ENCODE measurements at regions not wholly inside any gene's neighbourhood (a gene's known extent, or its start where the extent isn't known, plus 50 kb on each side); places are given as distances from the start of the nearest gene placed in this dataset.
"Not testable (repeated sequence)": the region's sequence is repeated elsewhere in the genome, so short reads cannot be mapped to it uniquely, and the experiment has no call there.

DNA sequence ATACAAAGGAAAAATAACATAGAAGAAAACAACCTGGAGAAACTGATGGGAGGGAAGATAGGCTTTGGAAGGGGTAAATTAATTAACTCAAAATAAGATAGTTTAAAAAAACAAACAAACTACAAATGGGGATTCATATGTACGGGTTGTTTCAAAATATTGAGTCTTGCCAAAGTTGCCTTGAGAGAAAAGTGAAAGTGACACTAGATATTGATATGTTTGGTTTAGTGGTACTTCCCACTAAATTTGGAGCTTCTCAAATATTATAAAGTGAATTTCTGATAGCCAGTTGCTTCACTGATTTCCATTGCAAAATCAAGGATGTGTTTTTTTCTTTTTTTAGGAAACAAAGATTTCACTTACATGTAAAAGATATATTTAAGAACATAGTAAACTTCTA lies 149.5 kb upstream of the RUNX1 start:
- no peaks in the 10 kb centered on the region for H3K27me3 ChIP-seq (ENCODE audit: control insufficient read depth in 1 of 2, insufficient read depth in 2 of 2, low read length in 2 of 2)
- H3K36me3 ChIP-seq (ENCODE audit: control insufficient read depth in 2 of 2, insufficient read depth in 2 of 2, low read length in 2 of 2): no peaks in the 10 kb centered on the region
- H3K4me3 ChIP-seq (ENCODE audit: low read length in 2 of 2): no peak overlapping the region
- no peaks in the 10 kb centered on the region for H3K9me3 ChIP-seq (ENCODE audit: control insufficient read depth in 2 of 2, low read length in 2 of 2)
- H3K27ac ChIP-seq (ENCODE audit: low read length): no peak overlapping the region
- no peaks in the 10 kb centered on the region for H3K4me1 ChIP-seq (ENCODE audit: control insufficient read depth, insufficient read depth, low read length)
- no peak overlapping the region for H3K9ac ChIP-seq (ENCODE audit: low read length in 2 of 2)

GRCh38 chr21:35197992-35198431 lies 148.9 kb upstream of the RUNX1 start:
- Histone ChIP-seq H3K9me3 (ENCODE audit: control insufficient read depth in 2 of 2, low read length in 2 of 2) (no peaks in the 10 kb centered on the region), H3K27ac (ENCODE audit: low read length) (no peak overlapping the region), H3K27me3 (ENCODE audit: control insufficient read depth in 1 of 2, insufficient read depth in 2 of 2, low read length in 2 of 2) (no peaks in the 10 kb centered on the region), H3K36me3 (ENCODE audit: control insufficient read depth in 2 of 2, insufficient read depth in 2 of 2, low read length in 2 of 2) (no peaks in the 10 kb centered on the region), H3K4me3 (ENCODE audit: low read length in 2 of 2) (no peak overlapping the region), H3K9ac (ENCODE audit: low read length in 2 of 2) (no peak overlapping the region), H3K4me1 (ENCODE audit: control insufficient read depth, insufficient read depth, low read length) (no peaks in the 10 kb centered on the region)

- Histone ChIP-seq H3K27me3 (ENCODE audit: control insufficient read depth in 1 of 2, insufficient read depth in 2 of 2, low read length in 2 of 2) (no peaks in the 10 kb centered on the region), H3K27ac (ENCODE audit: low read length) (no peak overlapping the region), H3K36me3 (ENCODE audit: control insufficient read depth in 2 of 2, insufficient read depth in 2 of 2, low read length in 2 of 2) (no peaks in the 10 kb centered on the region), H3K9ac (ENCODE audit: low read length in 2 of 2) (no peak overlapping the region), H3K9me3 (ENCODE audit: control insufficient read depth in 2 of 2, low read length in 2 of 2) (no peaks in the 10 kb centered on the region), H3K4me3 (ENCODE audit: low read length in 2 of 2) (no peak overlapping the region), H3K4me1 (ENCODE audit: control insufficient read depth, insufficient read depth, low read length) (no peaks in the 10 kb centered on the region)
Observed at GRCh38 chr21:35197191-35197590, 148.1 kb upstream of the RUNX1 start.

- no peak overlapping the region for H3K27ac ChIP-seq (ENCODE audit: low read length)
- no peaks in the 10 kb centered on the region for H3K4me1 ChIP-seq (ENCODE audit: control insufficient read depth, insufficient read depth, low read length)
- no peaks in the 10 kb centered on the region for H3K9me3 ChIP-seq (ENCODE audit: control insufficient read depth in 2 of 2, low read length in 2 of 2)
- no peaks in the 10 kb centered on the region for H3K27me3 ChIP-seq (ENCODE audit: control insufficient read depth in 1 of 2, insufficient read depth in 2 of 2, low read length in 2 of 2)
- no peaks in the 10 kb centered on the region for H3K36me3 ChIP-seq (ENCODE audit: control insufficient read depth in 2 of 2, insufficient read depth in 2 of 2, low read length in 2 of 2)
- H3K9ac ChIP-seq (ENCODE audit: low read length in 2 of 2): no peak overlapping the region
- H3K4me3 ChIP-seq (ENCODE audit: low read length in 2 of 2): no peak overlapping the region
Observed at GRCh38 chr21:35196128-35196527, 147.0 kb upstream of the RUNX1 start.

DNA sequence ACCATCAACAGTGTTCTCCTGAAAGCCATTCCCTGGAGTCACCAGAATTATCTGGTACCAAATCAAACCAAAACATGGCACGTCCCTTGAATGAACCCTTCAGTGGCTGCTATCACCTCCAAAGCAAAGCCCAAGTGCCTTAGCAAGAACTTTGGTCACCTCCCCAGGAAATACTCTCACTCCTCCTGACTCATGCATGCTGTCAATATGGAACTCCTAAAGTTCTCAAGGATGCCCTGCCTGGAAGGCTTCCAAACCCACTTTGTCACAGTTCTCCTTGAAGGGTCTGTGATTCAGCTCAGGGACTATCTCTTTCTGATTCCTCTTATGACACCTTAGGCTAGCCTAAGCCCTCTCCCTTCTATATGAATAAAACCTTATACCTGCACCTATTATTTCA lies 146.1 kb upstream of the RUNX1 start:
- Histone ChIP-seq H3K36me3 (ENCODE audit: control insufficient read depth in 2 of 2, insufficient read depth in 2 of 2, low read length in 2 of 2) (no peaks in the 10 kb centered on the region), H3K9ac (ENCODE audit: low read length in 2 of 2) (no peak overlapping the region), H3K27me3 (ENCODE audit: control insufficient read depth in 1 of 2, insufficient read depth in 2 of 2, low read length in 2 of 2) (no peaks in the 10 kb centered on the region), H3K4me3 (ENCODE audit: low read length in 2 of 2) (no peak overlapping the region), H3K27ac (ENCODE audit: low read length) (no peak overlapping the region), H3K9me3 (ENCODE audit: control insufficient read depth in 2 of 2, low read length in 2 of 2) (no peaks in the 10 kb centered on the region), H3K4me1 (ENCODE audit: control insufficient read depth, insufficient read depth, low read length) (no peaks in the 10 kb centered on the region)

- no peak overlapping the region for H3K9ac ChIP-seq (ENCODE audit: low read length in 2 of 2)
- H3K9me3 ChIP-seq (ENCODE audit: control insufficient read depth in 2 of 2, low read length in 2 of 2): no peaks in the 10 kb centered on the region
- no peaks in the 10 kb centered on the region for H3K27me3 ChIP-seq (ENCODE audit: control insufficient read depth in 1 of 2, insufficient read depth in 2 of 2, low read length in 2 of 2)
- peaks cover 4% of the 10 kb centered on the region for H3K4me1 ChIP-seq (ENCODE audit: control insufficient read depth, insufficient read depth, low read length)
- H3K4me3 ChIP-seq (ENCODE audit: low read length in 2 of 2): no peak overlapping the region
- no peak overlapping the region for H3K27ac ChIP-seq (ENCODE audit: low read length)
- H3K36me3 ChIP-seq (ENCODE audit: control insufficient read depth in 2 of 2, insufficient read depth in 2 of 2, low read length in 2 of 2): no peaks in the 10 kb centered on the region
Observed at GRCh38 chr21:35191754-35192153, 142.7 kb upstream of the RUNX1 start.

- H3K4me1 ChIP-seq (ENCODE audit: control insufficient read depth, insufficient read depth, low read length): peaks cover 4% of the 10 kb centered on the region
- no peaks in the 10 kb centered on the region for H3K9me3 ChIP-seq (ENCODE audit: control insufficient read depth in 2 of 2, low read length in 2 of 2)
- no peaks in the 10 kb centered on the region for H3K36me3 ChIP-seq (ENCODE audit: control insufficient read depth in 2 of 2, insufficient read depth in 2 of 2, low read length in 2 of 2)
- no peak overlapping the region for H3K4me3 ChIP-seq (ENCODE audit: low read length in 2 of 2)
- no peak overlapping the region for H3K27ac ChIP-seq (ENCODE audit: low read length)
- no peak overlapping the region for H3K9ac ChIP-seq (ENCODE audit: low read length in 2 of 2)
- no peaks in the 10 kb centered on the region for H3K27me3 ChIP-seq (ENCODE audit: control insufficient read depth in 1 of 2, insufficient read depth in 2 of 2, low read length in 2 of 2)
Observed at GRCh38 chr21:35191128-35191527, 142.0 kb upstream of the RUNX1 start.

GRCh38 chr21:35190201-35190701 lies 141.1 kb upstream of the RUNX1 start:
- Histone ChIP-seq H3K9ac (ENCODE audit: low read length in 2 of 2) (no peak overlapping the region), H3K4me1 (ENCODE audit: control insufficient read depth, insufficient read depth, low read length) (peaks cover 4% of the 10 kb centered on the region), H3K9me3 (ENCODE audit: control insufficient read depth in 2 of 2, low read length in 2 of 2) (no peaks in the 10 kb centered on the region), H3K4me3 (ENCODE audit: low read length in 2 of 2) (no peak overlapping the region), H3K36me3 (ENCODE audit: control insufficient read depth in 2 of 2, insufficient read depth in 2 of 2, low read length in 2 of 2) (no peaks in the 10 kb centered on the region), H3K27ac (ENCODE audit: low read length) (no peak overlapping the region), H3K27me3 (ENCODE audit: control insufficient read depth in 1 of 2, insufficient read depth in 2 of 2, low read length in 2 of 2) (no peaks in the 10 kb centered on the region)

- Histone ChIP-seq H3K9ac (ENCODE audit: low read length in 2 of 2) (no peak overlapping the region), H3K36me3 (ENCODE audit: control insufficient read depth in 2 of 2, insufficient read depth in 2 of 2, low read length in 2 of 2) (no peaks in the 10 kb centered on the region), H3K9me3 (ENCODE audit: control insufficient read depth in 2 of 2, low read length in 2 of 2) (no peaks in the 10 kb centered on the region), H3K27me3 (ENCODE audit: control insufficient read depth in 1 of 2, insufficient read depth in 2 of 2, low read length in 2 of 2) (no peaks in the 10 kb centered on the region), H3K27ac (ENCODE audit: low read length) (no peak overlapping the region), H3K4me3 (ENCODE audit: low read length in 2 of 2) (no peak overlapping the region), H3K4me1 (ENCODE audit: control insufficient read depth, insufficient read depth, low read length) (peaks cover 4% of the 10 kb centered on the region)
Observed at GRCh38 chr21:35189077-35189863, 140.2 kb upstream of the RUNX1 start.

DNA sequence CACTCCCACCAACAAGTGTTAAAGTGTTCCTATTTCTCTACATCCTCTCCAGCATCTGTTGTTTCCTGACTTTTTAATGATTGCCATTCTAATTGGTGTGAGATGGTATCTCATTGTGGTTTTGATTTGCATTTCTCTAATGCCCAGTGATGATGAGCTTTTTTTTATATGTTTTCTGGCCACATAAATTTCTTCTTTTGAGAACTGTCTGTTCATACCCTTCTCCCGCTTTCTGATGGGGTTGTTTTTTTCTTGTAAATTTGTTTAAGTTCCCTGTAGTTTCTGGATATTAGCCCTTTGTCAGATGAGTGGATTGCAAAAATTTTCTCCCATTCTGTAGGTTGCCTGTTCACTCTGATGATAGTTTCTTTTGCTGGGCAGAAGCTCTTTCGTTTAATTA lies 134.3 kb upstream of the RUNX1 start:
- not testable (repeated sequence) for H3K9ac ChIP-seq (ENCODE audit: low read length in 2 of 2); H3K27ac ChIP-seq (ENCODE audit: low read length); H3K4me3 ChIP-seq (ENCODE audit: low read length in 2 of 2); H3K9me3 ChIP-seq (ENCODE audit: control insufficient read depth in 2 of 2, low read length in 2 of 2); H3K4me1 ChIP-seq (ENCODE audit: control insufficient read depth, insufficient read depth, low read length); H3K27me3 ChIP-seq (ENCODE audit: control insufficient read depth in 1 of 2, insufficient read depth in 2 of 2, low read length in 2 of 2); H3K36me3 ChIP-seq (ENCODE audit: control insufficient read depth in 2 of 2, insufficient read depth in 2 of 2, low read length in 2 of 2)

DNA sequence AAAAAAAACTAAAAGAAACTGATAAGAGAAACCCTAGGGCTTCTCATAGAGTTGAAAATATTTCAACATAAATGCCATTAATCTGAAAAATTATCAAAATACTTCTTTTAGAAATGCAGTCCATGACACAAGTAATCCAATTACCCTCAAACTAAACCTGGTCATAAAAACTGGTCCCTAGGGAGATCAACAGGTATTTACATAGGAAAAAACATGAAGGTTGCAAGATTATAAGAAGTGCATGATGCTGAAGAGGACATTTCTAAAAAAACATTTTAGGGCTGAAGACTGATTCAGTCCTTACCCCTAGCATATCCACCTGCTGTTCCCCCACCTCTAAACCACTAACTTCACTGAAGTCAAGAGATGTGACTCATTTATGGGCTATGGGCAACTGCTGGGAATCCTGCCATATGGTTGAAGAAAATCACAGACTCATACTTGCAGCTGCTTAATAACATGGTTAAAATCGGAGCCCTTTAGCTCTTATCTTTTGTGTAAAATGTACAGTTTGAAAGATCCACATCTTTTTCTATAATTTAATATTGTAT lies 131.0 kb upstream of the RUNX1 start:
- Histone ChIP-seq H3K27ac (ENCODE audit: low read length) (no peak overlapping the region), H3K4me3 (ENCODE audit: low read length in 2 of 2) (no peak overlapping the region), H3K36me3 (ENCODE audit: control insufficient read depth in 2 of 2, insufficient read depth in 2 of 2, low read length in 2 of 2) (no peaks in the 10 kb centered on the region), H3K9ac (ENCODE audit: low read length in 2 of 2) (no peak overlapping the region), H3K4me1 (ENCODE audit: control insufficient read depth, insufficient read depth, low read length) (no peaks in the 10 kb centered on the region), H3K9me3 (ENCODE audit: control insufficient read depth in 2 of 2, low read length in 2 of 2) (no peaks in the 10 kb centered on the region), H3K27me3 (ENCODE audit: control insufficient read depth in 1 of 2, insufficient read depth in 2 of 2, low read length in 2 of 2) (no peaks in the 10 kb centered on the region)
